LoVo (cell line): ENCODE measurements at regions not wholly inside any gene's neighbourhood (a gene's known extent, or its start where the extent isn't known, plus 50 kb on each side); places are given as distances from the start of the nearest gene placed in this dataset.
"Not testable (repeated sequence)": the region's sequence is repeated elsewhere in the genome, so short reads cannot be mapped to it uniquely, and the experiment has no call there.

Experiments used
- DNase-seq: peaks from one replicate; pipeline ENCODE4 v3.0.0-alpha.2; 2016; ENCODE audit warnings: low spot score

GRCh38 chr18:10085416-10085815 lies 171.6 kb downstream of the VAPA start:
- no peak for DNase-seq

- DNase-seq, result no peak
Measured at GRCh38 chr18:10085876-10086275, 172.1 kb downstream of the VAPA start.

- DNase-seq, result no peak
Measured at GRCh38 chr18:10086458-10087210, 172.8 kb downstream of the VAPA start.

GRCh38 chr18:10088734-10089133 lies 174.9 kb downstream of the VAPA start:
- DNase-seq, result no peak

GRCh38 chr18:10089881-10090280 lies 176.1 kb downstream of the VAPA start:
- DNase-seq, result no peak

GRCh38 chr18:10090668-10091067 lies 176.9 kb downstream of the VAPA start:
- no peak for DNase-seq

GRCh38 chr18:10093445-10093844 lies 179.6 kb downstream of the VAPA start:
- no peak for DNase-seq

- no peak for DNase-seq
Measured at GRCh38 chr18:10094154-10094553, 180.3 kb downstream of the VAPA start.

GRCh38 chr18:10094655-10095054 lies 180.8 kb downstream of the VAPA start:
- no peak for DNase-seq

- DNase-seq, result no peak
Measured at GRCh38 chr18:10095356-10095755, 181.5 kb downstream of the VAPA start.

GRCh38 chr18:10099539-10100140 lies 185.8 kb downstream of the VAPA start:
- no peak for DNase-seq

- no peak for DNase-seq
Measured at GRCh38 chr18:10100196-10100595, 186.4 kb downstream of the VAPA start.

GRCh38 chr18:10100941-10101701 lies 187.3 kb downstream of the VAPA start:
- no peak for DNase-seq

GRCh38 chr18:10101729-10102128 lies 187.9 kb downstream of the VAPA start:
- no peak for DNase-seq

GRCh38 chr18:10105118-10105517 lies 191.3 kb downstream of the VAPA start:
- DNase-seq, result not testable (repeated sequence)

GRCh38 chr18:10111191-10111590 lies 197.4 kb downstream of the VAPA start:
- no peak for DNase-seq

- DNase-seq, result no peak
Measured at GRCh38 chr18:10111944-10112343, 198.1 kb downstream of the VAPA start.

GRCh38 chr18:10113121-10114022 lies 199.6 kb downstream of the VAPA start:
- no peak for DNase-seq

GRCh38 chr18:10114717-10115463 lies 201.1 kb downstream of the VAPA start:
- DNase-seq, result no peak

- DNase-seq, result no peak
Measured at GRCh38 chr18:10116574-10116973, 202.8 kb downstream of the VAPA start.

GRCh38 chr18:10119528-10119927 lies 205.7 kb downstream of the VAPA start:
- DNase-seq, result no peak
